ENCODE measurements at regions not wholly inside any gene's neighbourhood (a gene's known extent, or its start where the extent isn't known, plus 50 kb on each side); places are given as distances from the start of the nearest gene placed in this dataset.

DNA sequence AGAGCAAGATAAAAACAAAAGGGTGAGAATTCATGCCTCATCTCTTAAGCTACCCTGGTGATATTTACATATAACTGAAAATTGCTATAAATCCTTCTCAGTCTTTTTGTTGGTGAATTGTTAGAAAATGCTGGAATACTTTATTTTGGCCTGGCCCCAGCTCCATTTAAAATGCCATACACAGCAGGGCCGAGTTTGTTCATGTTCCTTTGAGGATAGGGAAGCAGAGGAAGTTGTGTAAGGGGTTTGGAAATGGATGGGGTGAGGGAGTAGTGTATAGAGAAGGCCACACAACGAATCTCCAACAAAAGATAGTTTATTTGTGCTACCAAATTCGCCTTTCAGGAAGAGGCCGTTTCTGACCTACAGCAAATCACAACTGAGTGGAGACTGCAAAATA lies 78.6 kb upstream of the ADAMTS9 start:
- Histone ChIP-seq H3K27ac (replicated peaks) (no peak overlapping the region), H3K4me3 (replicated peaks; ENCODE audit: insufficient read depth, low read length) (no peak overlapping the region), H3K27me3 (ENCODE audit: insufficient read depth, poor library complexity, severe bottlenecking) (no peaks in the 10 kb centered on the region)
- no peak for TF ChIP-seq POLR2AphosphoS5 (IDR thresholded peaks at IDR 0.05; ENCODE audit: low read depth)
- TF ChIP-seq, protein P1, sequence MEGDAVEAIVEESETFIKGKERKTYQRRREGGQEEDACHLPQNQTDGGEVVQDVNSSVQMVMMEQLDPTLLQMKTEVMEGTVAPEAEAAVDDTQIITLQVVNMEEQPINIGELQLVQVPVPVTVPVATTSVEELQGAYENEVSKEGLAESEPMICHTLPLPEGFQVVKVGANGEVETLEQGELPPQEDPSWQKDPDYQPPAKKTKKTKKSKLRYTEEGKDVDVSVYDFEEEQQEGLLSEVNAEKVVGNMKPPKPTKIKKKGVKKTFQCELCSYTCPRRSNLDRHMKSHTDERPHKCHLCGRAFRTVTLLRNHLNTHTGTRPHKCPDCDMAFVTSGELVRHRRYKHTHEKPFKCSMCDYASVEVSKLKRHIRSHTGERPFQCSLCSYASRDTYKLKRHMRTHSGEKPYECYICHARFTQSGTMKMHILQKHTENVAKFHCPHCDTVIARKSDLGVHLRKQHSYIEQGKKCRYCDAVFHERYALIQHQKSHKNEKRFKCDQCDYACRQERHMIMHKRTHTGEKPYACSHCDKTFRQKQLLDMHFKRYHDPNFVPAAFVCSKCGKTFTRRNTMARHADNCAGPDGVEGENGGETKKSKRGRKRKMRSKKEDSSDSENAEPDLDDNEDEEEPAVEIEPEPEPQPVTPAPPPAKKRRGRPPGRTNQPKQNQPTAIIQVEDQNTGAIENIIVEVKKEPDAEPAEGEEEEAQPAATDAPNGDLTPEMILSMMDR (IDR thresholded peaks at IDR 0.05; ENCODE audit: insufficient read depth, low read length) = no peak
- TF ChIP-seq, protein P2, sequence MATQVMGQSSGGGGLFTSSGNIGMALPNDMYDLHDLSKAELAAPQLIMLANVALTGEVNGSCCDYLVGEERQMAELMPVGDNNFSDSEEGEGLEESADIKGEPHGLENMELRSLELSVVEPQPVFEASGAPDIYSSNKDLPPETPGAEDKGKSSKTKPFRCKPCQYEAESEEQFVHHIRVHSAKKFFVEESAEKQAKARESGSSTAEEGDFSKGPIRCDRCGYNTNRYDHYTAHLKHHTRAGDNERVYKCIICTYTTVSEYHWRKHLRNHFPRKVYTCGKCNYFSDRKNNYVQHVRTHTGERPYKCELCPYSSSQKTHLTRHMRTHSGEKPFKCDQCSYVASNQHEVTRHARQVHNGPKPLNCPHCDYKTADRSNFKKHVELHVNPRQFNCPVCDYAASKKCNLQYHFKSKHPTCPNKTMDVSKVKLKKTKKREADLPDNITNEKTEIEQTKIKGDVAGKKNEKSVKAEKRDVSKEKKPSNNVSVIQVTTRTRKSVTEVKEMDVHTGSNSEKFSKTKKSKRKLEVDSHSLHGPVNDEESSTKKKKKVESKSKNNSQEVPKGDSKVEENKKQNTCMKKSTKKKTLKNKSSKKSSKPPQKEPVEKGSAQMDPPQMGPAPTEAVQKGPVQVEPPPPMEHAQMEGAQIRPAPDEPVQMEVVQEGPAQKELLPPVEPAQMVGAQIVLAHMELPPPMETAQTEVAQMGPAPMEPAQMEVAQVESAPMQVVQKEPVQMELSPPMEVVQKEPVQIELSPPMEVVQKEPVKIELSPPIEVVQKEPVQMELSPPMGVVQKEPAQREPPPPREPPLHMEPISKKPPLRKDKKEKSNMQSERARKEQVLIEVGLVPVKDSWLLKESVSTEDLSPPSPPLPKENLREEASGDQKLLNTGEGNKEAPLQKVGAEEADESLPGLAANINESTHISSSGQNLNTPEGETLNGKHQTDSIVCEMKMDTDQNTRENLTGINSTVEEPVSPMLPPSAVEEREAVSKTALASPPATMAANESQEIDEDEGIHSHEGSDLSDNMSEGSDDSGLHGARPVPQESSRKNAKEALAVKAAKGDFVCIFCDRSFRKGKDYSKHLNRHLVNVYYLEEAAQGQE (IDR thresholded peaks at IDR 0.05; ENCODE audit: insufficient replicate concordance, low read depth) = no peak
- TF ChIP-seq GABPA (IDR thresholded peaks at IDR 0.05; ENCODE audit: low read depth) = no peak
- no peak for TF ChIP-seq SPI1 (IDR thresholded peaks at IDR 0.05; ENCODE audit: borderline replicate concordance, low read depth)
- DNase-seq (ENCODE audit: low read depth in 1 of 2, low spot score in 1 of 2) = no peak

DNA sequence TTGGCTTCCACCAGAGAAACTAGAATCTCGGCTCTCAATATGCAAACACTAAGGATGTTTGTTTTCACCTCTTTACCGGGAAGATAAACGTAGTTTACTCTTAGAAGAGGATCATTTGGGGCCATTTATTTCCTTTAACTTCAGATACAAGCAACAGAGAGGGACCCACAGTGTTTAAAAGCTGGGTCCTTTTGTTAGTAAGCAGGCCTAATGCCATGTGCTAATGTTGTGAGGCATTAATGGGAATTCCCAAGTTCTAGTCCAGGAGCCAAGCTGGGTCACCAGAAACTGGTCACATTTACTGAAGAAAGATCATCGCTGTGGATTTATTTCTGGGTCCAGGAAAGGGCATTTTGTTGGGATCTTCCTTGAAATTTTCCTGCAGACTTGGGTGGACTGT lies 78.1 kb upstream of the ADAMTS9 start:
- no peak for DNase-seq (ENCODE audit: low read depth in 1 of 2, low spot score in 1 of 2)
- Histone ChIP-seq H3K4me3 (replicated peaks; ENCODE audit: insufficient read depth, low read length) (no peak overlapping the region), H3K27me3 (ENCODE audit: insufficient read depth, poor library complexity, severe bottlenecking) (no peaks in the 10 kb centered on the region), H3K27ac (replicated peaks) (no peak overlapping the region)
- TF ChIP-seq, protein P2 (IDR thresholded peaks at IDR 0.05; ENCODE audit: insufficient replicate concordance, low read depth) = no peak
- TF ChIP-seq SPI1 (IDR thresholded peaks at IDR 0.05; ENCODE audit: borderline replicate concordance, low read depth) = no peak

DNA sequence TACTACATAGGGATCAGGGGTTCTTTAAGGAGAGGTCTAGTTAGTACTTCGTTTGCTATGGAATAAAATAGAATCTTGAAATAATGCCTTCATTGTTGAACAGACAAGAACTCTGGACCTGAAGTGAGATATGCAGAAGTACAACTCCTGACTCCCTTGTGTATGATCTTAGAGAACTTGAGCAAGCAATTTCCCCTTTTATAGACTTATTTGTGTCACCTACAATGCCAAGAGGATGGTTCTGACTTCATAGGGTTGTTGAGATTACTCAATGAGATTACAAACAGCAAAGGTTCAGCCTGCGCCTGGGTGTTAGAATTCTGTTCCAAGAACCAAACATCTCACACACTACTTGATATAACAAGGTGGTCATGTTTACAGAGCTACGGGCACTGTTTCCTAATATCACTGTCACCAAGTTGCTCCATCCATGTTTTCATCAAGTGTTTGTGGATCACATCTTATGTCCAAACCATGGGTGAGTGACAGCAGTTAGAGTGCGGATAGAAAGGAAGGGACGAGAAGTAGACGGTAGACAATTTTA lies 76.7 kb upstream of the ADAMTS9 start:
- no peaks in the 10 kb centered on the region for H3K27me3 ChIP-seq (ENCODE audit: insufficient read depth, poor library complexity, severe bottlenecking)
- no peak overlapping the region for H3K4me3 ChIP-seq (replicated peaks; ENCODE audit: insufficient read depth, low read length)
- TF ChIP-seq SPI1 (IDR thresholded peaks at IDR 0.05; ENCODE audit: borderline replicate concordance, low read depth) (no peak), POLR2AphosphoS5 (IDR thresholded peaks at IDR 0.05; ENCODE audit: low read depth) (no peak), GABPA (IDR thresholded peaks at IDR 0.05; ENCODE audit: low read depth) (no peak)
- TF ChIP-seq, protein P2 (IDR thresholded peaks at IDR 0.05; ENCODE audit: insufficient replicate concordance, low read depth) = no peak
- TF ChIP-seq, protein P1 (IDR thresholded peaks at IDR 0.05; ENCODE audit: insufficient read depth, low read length) = no peak
- no peak for DNase-seq (ENCODE audit: low read depth in 1 of 2, low spot score in 1 of 2)
- no peak overlapping the region for H3K27ac ChIP-seq (replicated peaks)

Measured in HL-60 (cell line).